Tibial artery (tissue), 4 donors: ENCODE measurements at regions not wholly inside any gene's neighbourhood (a gene's known extent, or its start where the extent isn't known, plus 50 kb on each side); places are given as distances from the start of the nearest gene placed in this dataset.
"Not testable (repeated sequence)": the region's sequence is repeated elsewhere in the genome, so short reads cannot be mapped to it uniquely, and the experiment has no call there.

Experiments
- DNase-seq, 2 donors: peaks; one replicate each; pipeline ENCODE4 v3.0.0-alpha.2; 2019
- H3K27ac ChIP-seq, 2 donors: fragments of 200-600 bp; sonication (generic) in 1 of 2; 1 replicate in 1 of 2; 2 replicates in 1 of 2; pipeline ENCODE4 v1.5.1; 2018 to 2019; ENCODE audit warnings: mild to moderate bottlenecking in 1 of 2
- H3K27me3 ChIP-seq, 2 donors: fragments of 200-600 bp; sonication (generic) in 1 of 2; one replicate each; pipeline versions ENCODE4 v1.5.1 to v1.6.0; 2016 to 2019
- H3K36me3 ChIP-seq, 3 donors: fragments of 200-600 bp; sonication (generic) in 2 of 3; one replicate each; pipeline ENCODE4 v1.5.1; 2016 to 2019; ENCODE audit warnings: mild to moderate bottlenecking in 2 of 3
- H3K4me1 ChIP-seq, 4 donors: fragments of 200-600 bp; sonication (generic) in 2 of 4; 1 replicate in 3 of 4; 2 replicates in 1 of 4; pipeline ENCODE4 v1.5.1; 2016 to 2019
- H3K4me3 ChIP-seq, 2 donors: fragments of 200-600 bp; sonication (generic) in 1 of 2; 1 replicate in 1 of 2; 2 replicates in 1 of 2; pipeline ENCODE4 v1.5.1; 2018 to 2019; ENCODE audit warnings: mild to moderate bottlenecking in 2 of 2
- H3K9me3 ChIP-seq, 3 donors: fragments of 200-600 bp; sonication (generic) in 1 of 3; one replicate each; pipeline ENCODE4 v1.5.1; 2016 to 2019
- intact Hi-C: fragments of 100-400 bp; cut with DNase I; formaldehyde crosslinking; loops from one replicate; pipeline ENCODE4 v1.15.0; 2023; ENCODE audit warnings: low total_unique reads

DNA sequence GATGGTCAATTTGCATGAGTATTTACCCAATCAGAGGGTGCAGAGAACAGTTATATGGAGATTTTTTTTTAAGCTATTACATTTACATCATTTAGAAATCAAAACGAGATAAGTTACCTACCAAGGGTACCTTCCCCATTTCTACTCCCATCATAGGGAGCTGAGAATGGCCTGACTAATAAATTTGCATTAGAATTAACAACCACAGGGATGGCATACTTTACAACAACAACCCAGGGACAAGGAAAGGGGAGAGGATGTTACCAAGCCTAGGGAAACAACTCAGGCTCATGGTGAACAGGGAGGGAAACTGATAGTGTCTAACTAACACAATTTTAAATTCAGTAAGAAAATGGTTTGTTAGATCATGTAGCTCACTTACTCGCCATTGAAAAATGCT lies 105.8 kb upstream of the ZNF658 start:
- H3K4me1 ChIP-seq, H3K27me3 ChIP-seq, H3K4me3 ChIP-seq, H3K9me3 ChIP-seq, H3K36me3 ChIP-seq, H3K27ac ChIP-seq, intact Hi-C loops, DNase-seq: not testable (repeated sequence)

DNA sequence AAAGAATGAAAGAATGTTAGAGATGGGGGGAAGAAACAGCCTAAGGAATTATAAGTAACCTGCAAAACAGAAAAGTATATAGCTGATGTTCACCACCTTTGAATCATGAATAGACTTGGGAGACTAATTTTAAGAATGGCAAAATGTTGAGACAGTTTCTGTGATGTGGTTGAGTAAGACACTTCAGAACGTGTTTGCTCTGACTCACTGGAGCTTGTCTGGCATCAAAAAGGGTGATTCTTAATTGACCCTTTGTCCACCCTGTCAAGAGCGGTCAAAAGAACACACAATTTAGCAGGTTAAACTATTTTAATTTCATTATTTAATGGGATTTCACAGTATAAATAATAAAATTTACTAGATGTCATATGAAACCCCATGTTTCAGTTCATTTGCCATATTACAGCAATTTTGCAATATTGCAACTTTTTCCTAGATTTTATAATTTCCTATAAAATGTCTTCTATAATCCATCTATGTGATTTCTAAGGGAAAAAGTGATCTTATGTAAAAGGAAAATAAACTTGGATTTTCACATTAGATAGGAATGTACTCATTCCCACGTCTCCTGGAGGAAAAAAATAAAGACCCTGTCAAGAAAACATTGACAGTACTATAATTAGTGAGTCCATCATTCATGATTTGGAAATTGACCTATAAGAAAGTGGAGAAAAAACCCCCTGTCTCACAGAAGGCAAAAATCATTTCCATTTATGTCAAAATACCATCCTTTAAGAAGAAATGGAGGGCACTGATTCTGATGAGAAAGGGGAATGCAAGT lies 104.6 kb upstream of the ZNF658 start:
- H3K4me1 ChIP-seq, intact Hi-C loops, H3K4me3 ChIP-seq, H3K27me3 ChIP-seq, H3K36me3 ChIP-seq, DNase-seq, H3K27ac ChIP-seq, H3K9me3 ChIP-seq: not testable (repeated sequence)

DNA sequence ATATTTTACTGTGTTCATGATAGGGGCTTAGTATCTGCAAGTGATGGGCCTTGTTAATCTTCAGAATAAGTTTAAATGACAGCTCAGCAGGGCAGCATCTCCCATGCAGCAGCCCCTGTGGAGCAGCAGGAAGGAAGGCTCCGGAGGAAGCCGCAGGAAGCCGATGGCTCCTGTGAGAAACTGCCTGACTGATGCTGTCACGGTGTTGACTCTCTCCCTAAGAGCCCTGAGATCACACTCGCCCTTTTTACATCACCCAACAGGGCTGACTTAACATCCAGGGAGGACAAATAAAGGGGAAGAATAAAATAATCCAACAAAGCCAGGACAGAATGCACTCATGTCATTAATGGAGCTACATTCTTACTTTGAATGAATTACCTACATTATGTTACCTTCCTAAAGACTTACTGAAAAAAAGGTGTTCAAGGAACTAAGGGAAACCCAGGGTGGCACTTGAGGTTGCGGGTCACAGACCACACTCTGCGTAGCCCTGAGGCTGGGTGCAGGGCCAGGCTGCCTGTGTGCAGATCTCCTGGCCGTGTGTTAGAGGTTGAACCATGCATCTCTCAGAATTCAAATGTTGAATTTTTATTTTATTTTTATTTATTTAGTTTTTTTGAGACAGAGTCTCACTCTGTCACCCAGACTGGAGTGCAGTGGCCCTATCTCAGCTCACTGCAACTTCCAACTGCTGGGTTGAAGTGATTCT lies 102.5 kb upstream of the ZNF658 start:
- intact Hi-C loops, H3K27ac ChIP-seq, DNase-seq, H3K27me3 ChIP-seq, H3K9me3 ChIP-seq, H3K4me3 ChIP-seq, H3K4me1 ChIP-seq, H3K36me3 ChIP-seq: not testable (repeated sequence)

DNA sequence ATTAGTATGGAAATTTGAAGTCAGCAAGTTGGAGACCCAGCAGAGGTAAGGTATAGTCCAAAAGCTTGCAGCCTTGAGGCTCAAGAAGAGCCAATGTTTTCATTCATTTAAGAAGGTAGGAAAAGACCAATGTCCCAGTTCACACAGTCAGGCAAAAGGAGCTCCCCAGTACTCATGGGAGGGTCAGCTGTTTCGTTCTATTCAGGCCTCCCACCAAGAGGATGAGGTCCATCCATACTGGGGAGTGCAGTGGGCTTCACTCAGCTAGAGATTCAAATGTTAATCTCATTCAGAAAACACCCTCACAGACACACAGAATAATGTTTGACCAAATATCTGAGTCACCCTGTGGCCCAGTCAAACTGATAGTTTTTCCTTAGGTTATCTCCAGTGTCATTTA lies 96.9 kb upstream of the ZNF658 start:
- H3K36me3 ChIP-seq, H3K27me3 ChIP-seq, H3K4me1 ChIP-seq, H3K27ac ChIP-seq, intact Hi-C loops, DNase-seq, H3K9me3 ChIP-seq, H3K4me3 ChIP-seq: not testable (repeated sequence)

DNA sequence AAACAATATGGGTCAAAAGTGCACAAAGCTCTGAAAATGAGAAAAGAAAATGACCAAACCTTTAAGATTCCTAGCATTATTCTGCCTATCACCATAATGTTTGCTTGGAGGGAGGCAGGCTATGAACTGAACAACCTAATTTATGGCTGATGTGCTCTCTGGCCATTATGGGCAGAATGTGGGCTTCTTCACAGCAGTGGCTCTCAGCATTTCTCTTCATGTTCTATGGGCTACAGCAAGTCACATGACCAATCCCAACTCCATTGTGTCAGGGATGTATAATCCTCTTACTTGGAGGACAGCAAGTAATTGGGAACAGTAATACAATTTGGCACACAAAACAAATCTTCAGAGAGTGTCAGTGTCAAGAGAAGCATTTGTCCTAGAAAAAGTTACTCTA lies 90.3 kb upstream of the ZNF658 start:
- H3K36me3 ChIP-seq, H3K9me3 ChIP-seq, intact Hi-C loops, H3K4me1 ChIP-seq, H3K27ac ChIP-seq, DNase-seq, H3K4me3 ChIP-seq, H3K27me3 ChIP-seq: not testable (repeated sequence)

DNA sequence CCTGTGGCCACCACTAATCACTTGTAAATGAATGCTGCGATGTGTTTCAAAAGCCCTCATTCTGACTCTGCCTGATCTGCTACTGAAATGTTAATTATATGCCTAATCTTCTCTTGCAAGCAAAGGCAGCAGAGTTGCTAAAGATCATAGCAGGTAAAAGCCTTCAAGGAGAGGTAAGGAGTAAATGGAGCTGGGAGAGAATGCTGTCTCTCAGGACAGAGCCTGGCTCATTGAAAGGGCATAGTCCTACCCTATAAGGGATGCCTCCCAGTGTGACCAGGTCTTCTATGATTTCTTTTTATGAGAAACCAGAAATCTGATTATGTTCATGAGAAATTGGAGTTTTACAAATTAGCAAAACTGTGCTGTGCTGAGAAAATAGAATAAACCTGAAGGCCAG lies 88.2 kb upstream of the ZNF658 start:
- H3K9me3 ChIP-seq, H3K36me3 ChIP-seq, DNase-seq, H3K4me1 ChIP-seq, H3K27ac ChIP-seq, intact Hi-C loops, H3K4me3 ChIP-seq, H3K27me3 ChIP-seq: not testable (repeated sequence)

DNA sequence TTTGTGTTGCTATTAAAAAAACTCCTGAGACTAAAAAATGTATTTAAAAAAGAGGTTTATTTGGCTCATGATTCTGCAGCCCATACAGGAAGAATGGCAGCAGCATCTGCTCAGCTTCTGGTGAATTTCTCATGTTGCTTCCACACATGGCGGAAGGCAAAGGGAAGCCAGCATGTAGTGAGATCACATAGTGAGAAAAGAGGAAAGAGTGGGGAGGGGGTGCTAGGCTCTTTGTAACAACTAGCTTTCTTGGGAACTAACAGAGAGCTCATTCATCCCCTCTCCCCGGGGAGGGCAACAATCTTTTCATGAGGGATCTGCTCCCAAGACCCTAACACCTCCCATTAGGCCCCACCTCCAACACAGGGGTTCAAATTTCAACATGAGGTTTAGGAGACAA lies 87.6 kb upstream of the ZNF658 start:
- H3K27ac ChIP-seq, intact Hi-C loops, H3K36me3 ChIP-seq, DNase-seq, H3K4me1 ChIP-seq, H3K9me3 ChIP-seq, H3K4me3 ChIP-seq, H3K27me3 ChIP-seq: not testable (repeated sequence)

DNA sequence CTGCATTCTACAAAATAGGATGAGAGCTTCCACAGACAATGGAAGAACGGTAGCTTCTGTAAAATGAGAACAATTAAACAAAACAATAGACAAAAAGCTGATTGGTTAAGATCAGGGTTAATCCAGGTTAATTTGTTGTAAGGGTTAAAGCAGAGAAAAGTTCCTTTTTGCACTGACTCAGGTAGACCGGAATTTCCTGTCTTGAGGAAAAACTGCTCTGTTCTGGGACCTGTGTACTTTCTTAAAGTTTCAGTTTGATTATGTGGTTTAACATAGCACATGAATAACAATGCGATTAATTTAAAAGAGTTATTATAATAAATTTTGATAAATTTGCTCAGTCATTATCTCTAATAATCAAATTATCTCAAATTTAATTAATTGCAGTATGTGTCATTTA lies 86.5 kb upstream of the ZNF658 start:
- H3K27me3 ChIP-seq, H3K27ac ChIP-seq, H3K9me3 ChIP-seq, intact Hi-C loops, H3K4me1 ChIP-seq, H3K36me3 ChIP-seq, H3K4me3 ChIP-seq, DNase-seq: not testable (repeated sequence)

DNA sequence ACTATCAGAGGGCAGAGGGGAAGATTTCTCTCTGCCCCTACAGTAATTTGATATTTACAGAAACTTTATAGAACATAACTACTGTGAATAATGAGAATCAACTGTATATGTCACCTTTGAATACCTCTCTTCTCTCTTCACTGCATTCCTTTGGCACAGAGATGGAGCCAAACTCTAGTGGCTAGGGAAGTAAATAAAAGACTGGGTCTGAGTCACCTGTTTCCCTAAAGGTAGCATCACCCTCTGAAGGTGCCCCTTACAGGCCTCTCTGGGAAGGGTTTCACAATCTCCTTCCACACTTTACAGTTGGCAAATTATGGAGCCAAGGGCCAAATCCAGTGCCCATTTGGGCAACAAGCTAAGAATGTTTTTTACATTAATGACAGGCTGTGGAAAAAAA lies 81.0 kb upstream of the ZNF658 start:
- H3K27ac ChIP-seq, H3K27me3 ChIP-seq, intact Hi-C loops, DNase-seq, H3K4me3 ChIP-seq, H3K9me3 ChIP-seq, H3K36me3 ChIP-seq, H3K4me1 ChIP-seq: not testable (repeated sequence)

DNA sequence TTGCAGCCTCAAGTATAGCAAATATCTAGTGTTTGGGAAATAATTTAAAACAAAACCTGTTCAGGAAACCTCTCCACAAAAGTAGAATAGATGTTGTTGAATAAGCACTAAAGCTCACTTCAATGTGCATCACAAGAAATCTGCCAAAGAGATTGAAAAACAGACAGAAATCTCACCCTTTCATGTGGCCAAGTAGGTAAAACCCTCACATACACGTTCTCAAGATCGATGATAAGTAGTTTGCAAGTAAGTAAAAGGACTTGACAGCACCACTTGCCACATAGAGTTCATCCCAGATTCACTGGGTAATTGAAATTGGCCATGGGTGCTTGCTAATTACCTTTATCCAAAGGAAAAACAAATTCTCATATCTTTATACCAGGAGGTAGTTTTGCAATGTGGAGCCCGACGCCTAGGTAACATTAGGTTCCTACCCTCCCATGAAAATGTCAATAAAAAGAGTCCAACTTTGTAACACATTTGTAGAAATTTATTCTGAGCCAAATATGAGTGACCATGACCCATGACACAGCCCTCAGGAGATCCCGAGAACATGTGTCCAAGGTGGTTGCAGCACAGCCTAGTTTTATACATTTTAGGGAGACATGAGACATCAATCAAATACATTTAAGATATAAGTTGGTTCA lies 80.4 kb upstream of the ZNF658 start:
- H3K9me3 ChIP-seq, DNase-seq, H3K27me3 ChIP-seq, H3K4me3 ChIP-seq, H3K36me3 ChIP-seq, H3K4me1 ChIP-seq, H3K27ac ChIP-seq, intact Hi-C loops: not testable (repeated sequence)

DNA sequence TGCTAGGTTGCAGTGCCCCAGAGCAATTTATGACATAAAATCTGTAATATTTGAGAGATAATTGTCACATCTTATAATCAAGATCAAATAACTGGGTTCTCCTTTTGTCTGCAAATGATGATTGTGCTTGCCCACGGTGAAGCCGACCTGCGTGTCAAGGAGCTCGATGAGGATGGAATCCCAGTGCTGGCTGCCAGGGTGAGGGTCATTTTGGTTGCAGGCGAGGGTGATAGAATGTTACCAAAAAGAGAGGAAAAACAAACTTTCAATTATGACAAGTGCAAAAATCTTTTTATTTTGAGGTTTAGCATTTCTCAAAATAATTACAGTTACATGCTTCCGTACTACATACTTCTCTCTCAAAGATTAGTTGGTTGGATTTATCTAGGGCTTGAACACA lies 76.4 kb upstream of the ZNF658 start:
- H3K9me3 ChIP-seq, H3K4me3 ChIP-seq, intact Hi-C loops, H3K36me3 ChIP-seq, H3K27ac ChIP-seq, H3K27me3 ChIP-seq, DNase-seq, H3K4me1 ChIP-seq: not testable (repeated sequence)

DNA sequence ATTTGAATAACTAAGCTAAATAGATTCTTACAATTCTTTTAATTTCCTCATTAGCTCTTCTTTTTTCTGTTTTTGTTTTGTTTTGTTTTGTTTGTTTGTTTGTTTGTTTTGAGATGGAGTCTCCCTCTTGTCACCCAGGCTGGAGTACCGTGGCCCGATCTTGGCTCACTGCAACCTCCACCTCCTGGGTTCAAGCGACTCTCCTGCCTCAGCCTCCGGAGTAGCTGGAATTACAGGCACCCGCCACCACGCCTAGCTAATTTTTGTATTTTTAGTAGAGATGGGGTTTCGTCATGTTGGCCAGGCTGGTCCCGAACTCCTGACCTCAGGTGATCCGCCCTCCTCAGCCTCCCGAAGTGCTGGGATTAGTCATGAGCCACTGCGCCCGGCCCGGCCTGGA lies 70.7 kb upstream of the ZNF658 start:
- H3K27me3 ChIP-seq, DNase-seq, H3K9me3 ChIP-seq, H3K36me3 ChIP-seq, H3K27ac ChIP-seq, H3K4me1 ChIP-seq, intact Hi-C loops, H3K4me3 ChIP-seq: not testable (repeated sequence)

DNA sequence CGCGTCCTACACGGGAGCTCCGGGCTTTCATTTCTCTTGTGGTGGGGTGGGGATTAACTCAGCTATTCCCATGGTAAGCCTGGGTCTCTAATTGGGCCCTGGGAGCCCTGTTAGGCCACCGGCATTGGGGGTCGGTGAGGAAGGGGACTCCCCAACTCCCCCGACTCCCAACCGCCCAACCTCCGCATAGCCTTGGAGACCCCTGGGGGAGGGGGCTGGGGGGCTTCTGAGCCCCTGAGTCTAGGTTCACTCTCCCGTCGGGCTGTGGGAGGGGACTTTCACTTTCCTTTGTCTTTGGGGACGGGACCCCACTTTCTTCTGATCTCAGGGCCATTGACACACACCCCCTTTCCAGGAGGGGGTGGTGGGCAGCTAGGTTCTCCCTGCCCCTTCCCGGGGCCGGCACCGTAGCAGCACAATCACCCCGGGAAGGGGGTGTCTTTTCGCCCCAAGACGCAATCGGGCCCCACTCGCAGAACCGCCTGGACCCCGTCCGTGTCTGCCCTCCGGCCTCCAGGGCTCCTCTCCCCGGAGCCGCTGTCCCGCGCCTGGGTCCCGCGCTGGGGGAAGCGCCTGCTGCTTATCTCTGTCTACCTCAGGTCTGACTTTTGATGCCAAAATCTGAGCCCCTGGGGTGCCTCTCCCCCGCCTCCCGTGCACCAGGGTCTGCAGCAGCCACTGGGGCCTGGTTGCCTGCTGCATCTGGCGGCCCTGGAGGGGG lies 69.6 kb upstream of the ZNF658 start:
- DNase-seq, H3K27ac ChIP-seq, intact Hi-C loops, H3K27me3 ChIP-seq, H3K4me1 ChIP-seq, H3K36me3 ChIP-seq, H3K4me3 ChIP-seq, H3K9me3 ChIP-seq: not testable (repeated sequence)

DNA sequence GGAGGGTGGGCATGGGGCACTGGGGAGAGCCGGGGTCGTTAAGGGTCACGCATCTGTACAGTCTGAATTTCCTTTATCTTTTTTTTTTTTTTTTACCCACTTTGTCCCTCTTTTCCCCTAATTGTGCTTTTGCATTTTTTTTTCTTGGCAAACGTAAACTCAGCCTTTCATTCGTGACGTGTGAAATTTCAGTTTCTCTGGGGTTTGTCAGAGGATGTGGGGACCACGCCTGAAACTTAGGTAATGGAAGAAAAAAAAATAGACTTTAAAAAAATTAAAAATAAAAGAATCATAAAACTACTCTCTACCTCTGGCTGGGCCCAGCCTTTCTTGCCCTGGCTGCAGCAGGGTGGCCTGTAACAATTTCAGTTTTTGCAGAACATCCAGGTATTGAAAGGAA lies 68.3 kb upstream of the ZNF658 start:
- H3K4me3 ChIP-seq, H3K27me3 ChIP-seq, H3K9me3 ChIP-seq, H3K4me1 ChIP-seq, intact Hi-C loops, DNase-seq, H3K27ac ChIP-seq, H3K36me3 ChIP-seq: not testable (repeated sequence)
